Thyroid gland (tissue), 4 donors: ENCODE measurements at regions not wholly inside any gene's neighbourhood (a gene's known extent, or its start where the extent isn't known, plus 50 kb on each side); places are given as distances from the start of the nearest gene placed in this dataset.

Experiments
- CTCF ChIP-seq, 6 experiments: fragments of 200-600 bp in 3 of 6; fragments of 450-650 bp in 3 of 6; sonication (generic) in 3 of 6; IDR thresholded peaks; one replicate each; pipeline ENCODE4 v1.5.1; 2016 to 2019; ENCODE audit warnings: antibody characterized with exemption in 6 of 6, mild to moderate bottlenecking in 2 of 6, inconsistent platforms in 1 of 6, moderate library complexity in 1 of 6
- POLR2A ChIP-seq, 2 donors: fragments of 450-650 bp; IDR thresholded peaks; one replicate each; pipeline ENCODE4 v1.6.1; 2017; ENCODE audit warnings: antibody characterized with exemption in 2 of 2, mild to moderate bottlenecking in 2 of 2, moderate library complexity in 1 of 2

- TF ChIP-seq CTCF (IDR thresholded peaks at IDR 0.05) (no peak), POLR2A (IDR thresholded peaks at IDR 0.05) (no peak)
Observed at GRCh38 chr5:171634511-171634910, 151.1 kb upstream of the SMIM23 start.
